Suprapubic skin (tissue), 4 donors: ENCODE measurements at regions not wholly inside any gene's neighbourhood (a gene's known extent, or its start where the extent isn't known, plus 50 kb on each side); places are given as distances from the start of the nearest gene placed in this dataset.

Source experiments
- DNase-seq, 2 donors: peaks; one replicate each; pipeline ENCODE4 v3.0.0-alpha.2; 2019; ENCODE audit warnings: low spot score in 2 of 2
- H3K27ac ChIP-seq: fragments of 200-600 bp; sonication (generic); one replicate; pipeline ENCODE4 v1.5.1; 2019
- H3K27me3 ChIP-seq: fragments of 200-600 bp; sonication (generic); one replicate; pipeline ENCODE4 v1.5.1; 2019
- H3K36me3 ChIP-seq: fragments of 200-600 bp; sonication (generic); one replicate; pipeline ENCODE4 v1.5.1; 2019
- H3K4me1 ChIP-seq: fragments of 200-600 bp; sonication (generic); one replicate; pipeline ENCODE4 v1.5.1; 2019
- H3K4me3 ChIP-seq: fragments of 200-600 bp; sonication (generic); one replicate; pipeline ENCODE4 v1.5.1; 2019; ENCODE audit warnings: mild to moderate bottlenecking
- H3K9me3 ChIP-seq: fragments of 200-600 bp; sonication (generic); one replicate; pipeline ENCODE4 v1.5.1; 2019
- CTCF ChIP-seq, 2 donors: fragments of 200-600 bp in 1 of 2; fragments of 450-650 bp in 1 of 2; sonication (generic) in 1 of 2; IDR thresholded peaks; one replicate each; pipeline ENCODE4 v1.5.1; 2016 to 2019; ENCODE audit warnings: antibody characterized with exemption in 2 of 2, mild to moderate bottlenecking in 1 of 2, moderate library complexity in 1 of 2
- EP300 ChIP-seq: sonication (generic); formaldehyde crosslinking; IDR thresholded peaks from one replicate; pipeline ENCODE4 v1.6.1; 2017; ENCODE audit warnings: antibody characterized with exemption
- POLR2A ChIP-seq, 2 donors: fragments of 450-650 bp; IDR thresholded peaks; one replicate each; pipeline ENCODE4 v1.6.1; 2017; ENCODE audit warnings: antibody characterized with exemption in 2 of 2, mild to moderate bottlenecking in 2 of 2, moderate library complexity in 2 of 2
- POLR2AphosphoS5 ChIP-seq, 3 donors: sonication (generic); formaldehyde crosslinking; IDR thresholded peaks; one replicate each; pipeline ENCODE4 v1.6.1; 2017; ENCODE audit warnings: antibody characterized with exemption in 3 of 3
- WGBS: methylation state at CpG from one replicate; pipeline ENCODE4 v1.1.5; 2018; 5-methylcytosine and 5-hydroxymethylcytosine counted together

GRCh38 chr3:130627882-130628281, 110.9 kb downstream of the COL6A6 start:
- TF ChIP-seq CTCF (IDR thresholded peaks at IDR 0.05): no peak
- no peak for TF ChIP-seq POLR2A (IDR thresholded peaks at IDR 0.05)
- no peak for TF ChIP-seq EP300
- no peak for TF ChIP-seq POLR2AphosphoS5 (IDR thresholded peaks at IDR 0.05)
- Histone ChIP-seq H3K9me3 (no peaks in the 10 kb centered on the region), H3K4me1 (peaks cover 12% of the 10 kb centered on the region), H3K36me3 (no peaks in the 10 kb centered on the region), H3K4me3 (no peak overlapping the region), H3K27ac (no peak overlapping the region), H3K27me3 (no peaks in the 10 kb centered on the region)
- WGBS: 44% methylated on average over 1 of the region's 1 CpG
- DNase-seq: no peak
